Esophagus muscularis mucosa (tissue), 4 donors: ENCODE measurements at regions not wholly inside any gene's neighbourhood (a gene's known extent, or its start where the extent isn't known, plus 50 kb on each side); places are given as distances from the start of the nearest gene placed in this dataset.

Source experiments
- DNase-seq: peaks from one replicate; pipeline ENCODE4 v3.0.0-alpha.2; 2017; ENCODE audit errors: extremely low spot score
- H3K27ac ChIP-seq, 4 donors: fragments of 200-600 bp; sonication (generic); replicated peaks in 1 of 4; 1 replicate in 3 of 4; 2 replicates in 1 of 4; pipeline ENCODE4 v1.5.1; 2016 to 2019; ENCODE audit warnings: mild to moderate bottlenecking in 1 of 4
- H3K27me3 ChIP-seq, 4 donors: fragments of 200-600 bp; sonication (generic); one replicate each; pipeline versions ENCODE4 v1.5.1 to v1.6.0; 2016 to 2019
- H3K36me3 ChIP-seq, 4 donors: fragments of 200-600 bp; sonication (generic); one replicate each; pipeline ENCODE4 v1.5.1; 2016 to 2019
- H3K4me1 ChIP-seq, 4 donors: fragments of 200-600 bp; sonication (generic); one replicate each; pipeline ENCODE4 v1.5.1; 2016 to 2019
- H3K4me3 ChIP-seq, 4 donors: fragments of 200-600 bp; sonication (generic); 1 replicate in 2 of 4; 2 replicates in 2 of 4; pipeline ENCODE4 v1.5.1; 2016 to 2019; ENCODE audit warnings: mild to moderate bottlenecking in 4 of 4, moderate library complexity in 1 of 4
- H3K9me3 ChIP-seq, 4 donors: fragments of 200-600 bp; sonication (generic); 1 replicate in 3 of 4; 2 replicates in 1 of 4; pipeline ENCODE4 v1.5.1; 2016 to 2019
- CTCF ChIP-seq, 3 experiments: fragments of 200-600 bp in 2 of 3; fragments of 450-650 bp in 1 of 3; sonication (generic) in 2 of 3; IDR thresholded peaks; one replicate each; pipeline ENCODE4 v1.5.1; 2017 to 2019; ENCODE audit warnings: antibody characterized with exemption in 3 of 3, mild to moderate bottlenecking in 2 of 3, moderate library complexity in 1 of 3
- EP300 ChIP-seq: sonication (generic); formaldehyde crosslinking; IDR thresholded peaks from one replicate; pipeline ENCODE4 v1.6.1; 2017; ENCODE audit warnings: antibody characterized with exemption
- POLR2A ChIP-seq: fragments of 450-650 bp; IDR thresholded peaks from one replicate; pipeline ENCODE4 v1.6.1; 2017; ENCODE audit warnings: antibody characterized with exemption, moderate library complexity, mild to moderate bottlenecking, low read depth
- POLR2AphosphoS5 ChIP-seq, 2 donors: sonication (generic); formaldehyde crosslinking; IDR thresholded peaks; one replicate each; pipeline ENCODE4 v1.6.1; 2017; ENCODE audit warnings: antibody characterized with exemption in 2 of 2
- WGBS: methylation state at CpG from one replicate; pipeline ENCODE4 v1.1.5; 2018; 5-methylcytosine and 5-hydroxymethylcytosine counted together
- intact Hi-C: fragments of 100-400 bp; cut with DNase I; formaldehyde crosslinking; loops from one replicate; pipeline ENCODE4 v1.15.1; 2023

GRCh38 chr4:110675426-110675825 lies 52.5 kb upstream of the PITX2 start:
- H3K36me3 ChIP-seq, result no peaks in the 10 kb centered on the region
- intact Hi-C loops, result no loop called here

GRCh38 chr4:110676241-110676640 lies 53.4 kb upstream of the PITX2 start:
- no peak for DNase-seq
- Histone ChIP-seq H3K27ac (no peak overlapping the region), H3K4me1 (no peaks in the 10 kb centered on the region), H3K9me3 (no peaks in the 10 kb centered on the region), H3K27me3 (no peaks in the 10 kb centered on the region), H3K36me3 (no peaks in the 10 kb centered on the region), H3K4me3 (no peak overlapping the region)
- TF ChIP-seq EP300 (no peak), POLR2AphosphoS5 (IDR thresholded peaks at IDR 0.05) (no peak), POLR2A (no peak), CTCF (IDR thresholded peaks at IDR 0.05) (no peak)
- intact Hi-C loops, result no loop called here

More at GRCh38 chr4:110675426-110675825, 52.5 kb upstream of the PITX2 start:
- Histone ChIP-seq H3K4me3 (no peak overlapping the region), H3K4me1 (no peaks in the 10 kb centered on the region), H3K27me3 (no peaks in the 10 kb centered on the region), H3K9me3 (no peaks in the 10 kb centered on the region), H3K27ac (no peak overlapping the region)
- TF ChIP-seq CTCF (IDR thresholded peaks at IDR 0.05), result no peak
- TF ChIP-seq POLR2A, result no peak
- TF ChIP-seq POLR2AphosphoS5 (IDR thresholded peaks at IDR 0.05), result no peak
- TF ChIP-seq EP300, result no peak
- DNase-seq, result no peak

- TF ChIP-seq POLR2AphosphoS5 (IDR thresholded peaks at IDR 0.05) (no peak), POLR2A (no peak), CTCF (IDR thresholded peaks at IDR 0.05) (no peak), EP300 (no peak)
- intact Hi-C loops, result no loop called here
- Histone ChIP-seq H3K27ac (no peak overlapping the region), H3K9me3 (no peaks in the 10 kb centered on the region), H3K4me1 (no peaks in the 10 kb centered on the region), H3K27me3 (no peaks in the 10 kb centered on the region), H3K4me3 (no peak overlapping the region), H3K36me3 (no peaks in the 10 kb centered on the region)
- 23% methylated on average over 1 of the region's 1 CpG for WGBS
- DNase-seq, result no peak
Measured at GRCh38 chr4:110678517-110679227, 55.8 kb upstream of the PITX2 start.

- Histone ChIP-seq H3K27ac (no peak overlapping the region), H3K27me3 (no peaks in the 10 kb centered on the region), H3K4me3 (no peak overlapping the region), H3K9me3 (no peaks in the 10 kb centered on the region), H3K36me3 (no peaks in the 10 kb centered on the region), H3K4me1 (no peaks in the 10 kb centered on the region)
- no peak for DNase-seq
- intact Hi-C loops, result no loop called here
- WGBS, result 81% methylated on average over 4 of the region's 4 CpGs
- TF ChIP-seq EP300, result no peak
- TF ChIP-seq POLR2AphosphoS5 (IDR thresholded peaks at IDR 0.05), result no peak
- TF ChIP-seq POLR2A, result no peak
- no peak for TF ChIP-seq CTCF (IDR thresholded peaks at IDR 0.05)
Measured at GRCh38 chr4:110680265-110680664, 57.4 kb upstream of the PITX2 start.

DNA sequence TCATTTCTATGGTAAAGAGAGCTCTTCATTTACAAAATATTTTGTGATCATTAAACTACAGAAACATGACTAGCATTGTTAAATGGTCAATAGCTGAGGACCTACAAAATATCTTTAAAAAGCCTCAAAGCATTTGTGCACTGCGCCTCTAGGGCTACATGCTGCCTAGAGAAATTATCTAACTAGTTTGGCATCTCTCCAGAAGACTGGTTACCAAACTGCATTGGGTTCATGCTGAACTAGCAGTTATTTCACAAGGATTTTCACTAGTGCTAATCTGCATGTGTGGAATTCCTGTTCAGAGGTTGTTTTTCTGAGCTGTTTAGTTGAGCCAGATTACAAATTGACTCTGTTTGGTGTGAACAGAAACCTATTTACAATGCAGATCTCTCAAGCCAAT lies 58.5 kb upstream of the PITX2 start:
- TF ChIP-seq POLR2AphosphoS5 (IDR thresholded peaks at IDR 0.05) (no peak), CTCF (IDR thresholded peaks at IDR 0.05) (no peak), POLR2A (no peak), EP300 (no peak)
- H3K9me3 ChIP-seq, result no peaks in the 10 kb centered on the region
- H3K4me1 ChIP-seq, result no peaks in the 10 kb centered on the region
- 89% methylated on average over 1 of the region's 1 CpG for WGBS
- H3K36me3 ChIP-seq, result no peaks in the 10 kb centered on the region
- H3K4me3 ChIP-seq, result no peak overlapping the region
- no peaks in the 10 kb centered on the region for H3K27me3 ChIP-seq
- no peak overlapping the region for H3K27ac ChIP-seq
- DNase-seq, result no peak
- intact Hi-C loops, result no loop called here
